Endodermal cell (in vitro differentiated cells): ENCODE measurements at regions not wholly inside any gene's neighbourhood (a gene's known extent, or its start where the extent isn't known, plus 50 kb on each side); places are given as distances from the start of the nearest gene placed in this dataset.

Experiments
- DNase-seq: peaks from one replicate; pipeline ENCODE4 v3.0.0-alpha.2; 2017
- H3K27ac ChIP-seq: 2 replicates; pipeline ENCODE4 v1.5.1; 2013; ENCODE audit warnings: mild to moderate bottlenecking, low read depth, low read length, moderate library complexity
- H3K27me3 ChIP-seq: 2 replicates; pipeline ENCODE4 v1.6.1; 2013; ENCODE audit warnings: mild to moderate bottlenecking, low read length, moderate library complexity; ENCODE audit not compliant: insufficient read depth, control insufficient read depth, poor library complexity, severe bottlenecking
- H3K36me3 ChIP-seq: 2 replicates; pipeline ENCODE4 v1.7.0; 2013; ENCODE audit warnings: mild to moderate bottlenecking, low read length, moderate library complexity; ENCODE audit not compliant: control insufficient read depth, insufficient read depth
- H3K4me1 ChIP-seq: one replicate; pipeline ENCODE4 v1.7.0; 2013; ENCODE audit warnings: low read length; ENCODE audit not compliant: control insufficient read depth, insufficient read depth
- H3K4me3 ChIP-seq: 2 replicates; pipeline ENCODE4 v1.5.1; 2013; ENCODE audit warnings: mild to moderate bottlenecking, low read length, moderate library complexity
- H3K9ac ChIP-seq: 2 replicates; pipeline ENCODE4 v1.6.1; 2013; ENCODE audit warnings: mild to moderate bottlenecking, low read length, moderate library complexity; ENCODE audit not compliant: poor library complexity, severe bottlenecking; ENCODE audit errors: extremely low read depth
- H3K9me3 ChIP-seq: 2 replicates; pipeline ENCODE4 v1.6.1; 2013; ENCODE audit warnings: mild to moderate bottlenecking, low read length, moderate library complexity; ENCODE audit not compliant: control insufficient read depth
- H3K27ac Mint-ChIP-seq: 2 replicates; pipeline ENCODE4 v1.8.0; 2020; ENCODE audit warnings: mixed read lengths
- H3K27me3 Mint-ChIP-seq: 2 replicates; pipeline ENCODE4 v1.8.0; 2021; ENCODE audit warnings: mild to moderate bottlenecking, mixed read lengths; ENCODE audit not compliant: insufficient read depth
- H3K36me3 Mint-ChIP-seq: 2 replicates; pipeline ENCODE4 v1.8.0; 2020; ENCODE audit warnings: low read depth, mixed read lengths
- H3K4me1 Mint-ChIP-seq: 2 replicates; pipeline ENCODE4 v1.8.0; 2020; ENCODE audit warnings: mixed read lengths
- H3K4me3 Mint-ChIP-seq: 2 replicates; pipeline ENCODE4 v1.8.0; 2020; ENCODE audit warnings: mild to moderate bottlenecking, moderate library complexity, mixed read lengths
- H3K9me3 Mint-ChIP-seq: 2 replicates; pipeline ENCODE4 v1.8.0; 2020; ENCODE audit warnings: mild to moderate bottlenecking, mixed read lengths
- WGBS, 2 experiments: methylation state at CpG; one replicate each; pipeline versions ENCODE4 v1.1.5 to v1.1.7; 2013; ENCODE audit warnings: missing lambda C conversion rate in 2 of 2, mixed read lengths in 1 of 2; ENCODE audit not compliant: insufficient coverage in 1 of 2, insufficient read length in 1 of 2; 5-methylcytosine and 5-hydroxymethylcytosine counted together
- TF ChIP-seq, protein P1 (sequence below): fragments of 200-600 bp; sonication (generic); conservative IDR thresholded peaks from 2 replicates; pipeline ENCODE4 v1.5.0; 2021; ENCODE audit warnings: antibody characterized with exemption, mild to moderate bottlenecking

GRCh38 chrX:150239946-150240642 lies 123.0 kb upstream of the MAMLD1 start:
- H3K9me3 ChIP-seq: no peaks in the 10 kb centered on the region
- no peak overlapping the region for H3K9ac ChIP-seq
- Mint-ChIP-seq H3K4me3 (no peak overlapping the region), H3K27ac (no peak overlapping the region), H3K36me3 (no peaks in the 10 kb centered on the region), H3K4me1 (no peaks in the 10 kb centered on the region), H3K9me3 (peaks cover 46% of the 10 kb centered on the region), H3K27me3 (no peaks in the 10 kb centered on the region)
- no peak overlapping the region for H3K4me3 ChIP-seq
- no peak overlapping the region for H3K27ac ChIP-seq
- DNase-seq: peak; percentile 16
- TF ChIP-seq, protein P1, sequence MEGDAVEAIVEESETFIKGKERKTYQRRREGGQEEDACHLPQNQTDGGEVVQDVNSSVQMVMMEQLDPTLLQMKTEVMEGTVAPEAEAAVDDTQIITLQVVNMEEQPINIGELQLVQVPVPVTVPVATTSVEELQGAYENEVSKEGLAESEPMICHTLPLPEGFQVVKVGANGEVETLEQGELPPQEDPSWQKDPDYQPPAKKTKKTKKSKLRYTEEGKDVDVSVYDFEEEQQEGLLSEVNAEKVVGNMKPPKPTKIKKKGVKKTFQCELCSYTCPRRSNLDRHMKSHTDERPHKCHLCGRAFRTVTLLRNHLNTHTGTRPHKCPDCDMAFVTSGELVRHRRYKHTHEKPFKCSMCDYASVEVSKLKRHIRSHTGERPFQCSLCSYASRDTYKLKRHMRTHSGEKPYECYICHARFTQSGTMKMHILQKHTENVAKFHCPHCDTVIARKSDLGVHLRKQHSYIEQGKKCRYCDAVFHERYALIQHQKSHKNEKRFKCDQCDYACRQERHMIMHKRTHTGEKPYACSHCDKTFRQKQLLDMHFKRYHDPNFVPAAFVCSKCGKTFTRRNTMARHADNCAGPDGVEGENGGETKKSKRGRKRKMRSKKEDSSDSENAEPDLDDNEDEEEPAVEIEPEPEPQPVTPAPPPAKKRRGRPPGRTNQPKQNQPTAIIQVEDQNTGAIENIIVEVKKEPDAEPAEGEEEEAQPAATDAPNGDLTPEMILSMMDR: no peak
- H3K27me3 ChIP-seq: no peaks in the 10 kb centered on the region
- 94% methylated on average over 4 of the region's 4 CpGs; no CpG with 5 or more reads in 1 of the 2 experiments for WGBS, 2 experiments
- no peaks in the 10 kb centered on the region for H3K4me1 ChIP-seq
- H3K36me3 ChIP-seq: no peaks in the 10 kb centered on the region

- WGBS, 2 experiments: 85 to 95% methylated on average over 2 to 5 of the region's 5 CpGs
Measured at GRCh38 chrX:150240643-150240970, 122.5 kb upstream of the MAMLD1 start.

DNA sequence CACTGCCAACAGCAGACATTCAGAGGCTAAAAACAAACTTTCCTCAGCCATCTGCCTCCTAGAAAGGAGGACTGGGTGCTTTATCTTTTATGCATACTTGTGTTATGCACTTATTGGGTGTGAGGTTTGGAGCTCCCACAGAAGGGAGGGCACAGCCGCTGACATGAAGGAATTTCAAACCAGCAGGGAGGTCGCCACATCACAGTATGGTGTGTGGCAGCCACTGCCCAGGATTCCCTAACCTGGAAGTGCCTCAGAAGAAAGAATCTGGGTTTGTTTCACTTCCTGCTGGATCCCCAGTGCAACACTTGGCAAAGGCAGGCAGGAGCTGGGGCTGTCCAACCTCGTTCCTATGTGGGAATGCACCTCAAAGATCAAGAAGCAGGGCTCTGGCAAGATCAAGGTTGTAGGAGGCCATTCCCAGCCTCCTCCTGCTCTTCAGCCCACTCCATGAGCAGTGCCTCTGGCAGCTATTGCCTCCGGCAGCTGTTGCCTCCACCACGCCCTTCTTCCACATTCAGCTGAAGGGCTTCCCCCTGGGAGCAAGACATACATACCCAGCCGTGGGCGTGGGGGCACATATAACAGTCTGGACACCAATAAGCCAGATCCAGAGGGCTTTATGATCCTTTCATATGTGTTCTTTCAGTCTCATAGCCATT lies 109.0 kb upstream of the MAMLD1 start:
- Mint-ChIP-seq H3K27ac (no peak overlapping the region), H3K9me3 (peaks cover 62% of the 10 kb centered on the region), H3K4me3 (no peak overlapping the region), H3K4me1 (no peaks in the 10 kb centered on the region), H3K27me3 (no peaks in the 10 kb centered on the region), H3K36me3 (no peaks in the 10 kb centered on the region)
- Histone ChIP-seq H3K36me3 (no peaks in the 10 kb centered on the region), H3K27me3 (no peaks in the 10 kb centered on the region), H3K4me3 (no peak overlapping the region), H3K9me3 (no peaks in the 10 kb centered on the region), H3K9ac (no peak overlapping the region), H3K27ac (no peak overlapping the region), H3K4me1 (no peaks in the 10 kb centered on the region)
- 87% methylated on average over 7 of the region's 7 CpGs; no CpG with 5 or more reads in 1 of the 2 experiments for WGBS, 2 experiments
- TF ChIP-seq, protein P1: no peak
- peak; percentile 30 for DNase-seq

More at GRCh38 chrX:150240643-150240970, 122.5 kb upstream of the MAMLD1 start:
- H3K9me3 Mint-ChIP-seq: peaks cover 44% of the 10 kb centered on the region
- TF ChIP-seq, protein P1: no peak
- Histone ChIP-seq H3K9ac (no peak overlapping the region), H3K36me3 (no peaks in the 10 kb centered on the region), H3K27ac (no peak overlapping the region), H3K4me3 (no peak overlapping the region), H3K4me1 (no peaks in the 10 kb centered on the region), H3K9me3 (no peaks in the 10 kb centered on the region), H3K27me3 (no peaks in the 10 kb centered on the region)
- DNase-seq: no peak
- no peaks in the 10 kb centered on the region for H3K4me1 Mint-ChIP-seq
- H3K36me3 Mint-ChIP-seq: no peaks in the 10 kb centered on the region
- no peaks in the 10 kb centered on the region for H3K27me3 Mint-ChIP-seq
- no peak overlapping the region for H3K4me3 Mint-ChIP-seq
- H3K27ac Mint-ChIP-seq: no peak overlapping the region
